ENCODE measurements at regions not wholly inside any gene's neighbourhood (a gene's known extent, or its start where the extent isn't known, plus 50 kb on each side); places are given as distances from the start of the nearest gene placed in this dataset.

GRCh38 chr3:34727700-34728099, 911.6 kb upstream of the ARPP21 start:
- TF ChIP-seq CTCF (IDR thresholded peaks at IDR 0.05), result no peak
- no peak for TF ChIP-seq POLR2A (IDR thresholded peaks at IDR 0.05)
